ENCODE measurements at regions not wholly inside any gene's neighbourhood (a gene's known extent, or its start where the extent isn't known, plus 50 kb on each side); places are given as distances from the start of the nearest gene placed in this dataset.

DNA sequence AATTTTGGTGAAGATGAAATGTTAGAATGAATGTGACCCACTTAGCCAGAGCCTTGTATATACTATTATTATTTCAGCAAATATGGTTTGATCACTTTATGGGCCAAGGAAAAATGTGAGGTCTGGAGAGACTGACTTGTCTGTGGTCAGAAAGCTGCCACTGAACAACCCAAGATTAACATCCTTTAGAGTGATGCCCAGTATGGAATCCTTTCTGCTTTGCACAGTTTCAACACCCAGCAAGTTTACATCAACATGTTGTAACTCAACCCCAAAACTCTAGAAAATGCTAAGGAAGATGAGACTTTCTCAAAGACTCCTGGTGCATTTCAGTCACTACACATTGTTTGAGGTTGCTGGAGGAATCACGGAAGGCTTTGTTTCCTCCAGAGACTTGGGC is 107.7 kb downstream of the SNX19 start:
- intact Hi-C loops (cut with DNase I) = no loop called here
- Histone ChIP-seq H3K4me3 (no peak overlapping the region), H3K27ac (no peak overlapping the region), H3K36me3 (no peaks in the 10 kb centered on the region), H3K27me3 (no peaks in the 10 kb centered on the region), H3K9me3 (no peaks in the 10 kb centered on the region), H3K4me1 (no peaks in the 10 kb centered on the region)
- DNase-seq = no peak
- no peak for ATAC-seq
- TF ChIP-seq, protein P1, sequence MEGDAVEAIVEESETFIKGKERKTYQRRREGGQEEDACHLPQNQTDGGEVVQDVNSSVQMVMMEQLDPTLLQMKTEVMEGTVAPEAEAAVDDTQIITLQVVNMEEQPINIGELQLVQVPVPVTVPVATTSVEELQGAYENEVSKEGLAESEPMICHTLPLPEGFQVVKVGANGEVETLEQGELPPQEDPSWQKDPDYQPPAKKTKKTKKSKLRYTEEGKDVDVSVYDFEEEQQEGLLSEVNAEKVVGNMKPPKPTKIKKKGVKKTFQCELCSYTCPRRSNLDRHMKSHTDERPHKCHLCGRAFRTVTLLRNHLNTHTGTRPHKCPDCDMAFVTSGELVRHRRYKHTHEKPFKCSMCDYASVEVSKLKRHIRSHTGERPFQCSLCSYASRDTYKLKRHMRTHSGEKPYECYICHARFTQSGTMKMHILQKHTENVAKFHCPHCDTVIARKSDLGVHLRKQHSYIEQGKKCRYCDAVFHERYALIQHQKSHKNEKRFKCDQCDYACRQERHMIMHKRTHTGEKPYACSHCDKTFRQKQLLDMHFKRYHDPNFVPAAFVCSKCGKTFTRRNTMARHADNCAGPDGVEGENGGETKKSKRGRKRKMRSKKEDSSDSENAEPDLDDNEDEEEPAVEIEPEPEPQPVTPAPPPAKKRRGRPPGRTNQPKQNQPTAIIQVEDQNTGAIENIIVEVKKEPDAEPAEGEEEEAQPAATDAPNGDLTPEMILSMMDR (IDR thresholded peaks at IDR 0.05) = no peak

DNA sequence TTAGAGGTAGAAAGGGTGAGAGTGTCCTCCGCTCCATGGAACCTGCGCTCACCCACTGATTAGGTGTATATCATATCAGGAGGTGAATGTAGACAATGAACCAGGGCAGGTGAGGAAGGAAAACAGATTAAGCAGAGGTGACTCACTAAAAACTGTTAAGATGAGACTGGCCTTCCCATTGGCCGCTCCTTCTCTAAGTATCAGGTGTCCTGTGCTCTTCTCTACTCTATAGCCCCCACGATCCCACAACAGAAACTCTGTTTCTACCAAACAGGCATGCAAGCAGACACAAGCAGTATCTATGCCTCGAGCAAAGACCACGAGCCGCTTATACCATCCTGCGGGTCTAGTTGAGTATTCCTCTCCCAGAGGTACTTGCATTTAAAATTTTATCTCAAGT is 103.1 kb downstream of the SNX19 start:
- Histone ChIP-seq H3K27me3 (no peaks in the 10 kb centered on the region), H3K9me3 (no peaks in the 10 kb centered on the region), H3K4me3 (no peak overlapping the region), H3K36me3 (no peaks in the 10 kb centered on the region), H3K4me1 (no peaks in the 10 kb centered on the region), H3K27ac (no peak overlapping the region)
- ATAC-seq = no peak
- TF ChIP-seq, protein P1 (IDR thresholded peaks at IDR 0.05) = no peak
- DNase-seq = no peak
- intact Hi-C loops (cut with DNase I) = no loop called here

DNA sequence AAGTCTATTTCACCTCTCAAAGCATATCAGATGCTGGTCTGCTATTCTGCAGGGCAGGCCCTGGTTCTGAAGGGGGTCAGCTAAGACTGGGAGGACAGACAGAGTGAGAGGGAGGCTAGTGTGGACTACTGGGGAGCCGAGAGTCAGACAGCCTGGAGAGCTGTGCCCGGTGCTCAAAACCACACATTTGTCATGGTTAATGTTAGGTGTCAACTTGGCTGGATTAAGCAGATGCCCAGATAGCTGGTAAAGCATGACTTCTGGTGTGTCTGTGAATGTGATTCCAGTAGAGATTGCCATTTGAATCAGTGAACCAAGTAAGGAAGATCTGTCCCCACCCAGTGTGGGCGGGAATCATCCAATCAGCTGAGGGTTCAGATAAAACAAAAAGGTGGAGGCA is 102.6 kb downstream of the SNX19 start:
- Histone ChIP-seq H3K4me3 (no peak overlapping the region), H3K4me1 (no peaks in the 10 kb centered on the region), H3K27ac (no peak overlapping the region), H3K36me3 (no peaks in the 10 kb centered on the region), H3K9me3 (no peaks in the 10 kb centered on the region), H3K27me3 (no peaks in the 10 kb centered on the region)
- ATAC-seq = no peak
- intact Hi-C loops (cut with DNase I) = no loop called here
- TF ChIP-seq, protein P1 (IDR thresholded peaks at IDR 0.05) = no peak
- no peak for DNase-seq

DNA sequence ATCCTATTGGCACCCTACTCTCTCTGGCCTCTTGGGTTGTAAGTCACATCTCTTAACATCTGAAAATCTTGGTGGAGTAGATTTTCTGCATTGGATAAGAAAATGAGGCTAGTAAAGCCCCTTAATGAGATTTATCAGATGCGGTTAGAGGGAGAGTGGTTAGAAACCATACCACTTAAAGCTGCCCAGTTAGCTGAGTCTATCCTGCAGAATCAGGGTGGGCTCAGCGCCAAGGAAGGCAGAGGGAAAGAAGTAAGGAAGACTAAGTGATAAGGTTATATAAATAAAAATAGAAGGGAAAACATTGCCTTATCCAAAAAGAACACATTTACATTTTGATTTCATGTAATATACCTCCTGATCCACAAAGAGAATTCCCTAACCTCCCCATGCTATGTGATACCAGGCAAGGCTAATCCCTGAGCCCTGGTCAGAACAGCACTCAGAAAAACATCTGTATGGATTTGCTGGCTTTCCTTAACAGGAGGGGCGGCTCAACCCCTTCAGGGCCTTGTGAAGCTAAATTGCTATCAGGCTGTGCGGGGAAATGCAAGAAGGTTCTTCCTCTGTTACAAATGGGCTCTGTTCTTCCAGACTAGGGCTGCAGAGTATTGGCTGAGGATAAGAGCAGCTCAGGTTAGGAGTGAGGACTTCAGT is 101.7 kb downstream of the SNX19 start:
- ATAC-seq (no peak), DNase-seq (no peak)
- Histone ChIP-seq H3K27ac (no peak overlapping the region), H3K9me3 (no peaks in the 10 kb centered on the region), H3K36me3 (no peaks in the 10 kb centered on the region), H3K4me3 (no peak overlapping the region), H3K27me3 (no peaks in the 10 kb centered on the region), H3K4me1 (no peaks in the 10 kb centered on the region)
- TF ChIP-seq, protein P1 (IDR thresholded peaks at IDR 0.05) = no peak
- intact Hi-C loops (cut with DNase I) = no loop called here

DNA sequence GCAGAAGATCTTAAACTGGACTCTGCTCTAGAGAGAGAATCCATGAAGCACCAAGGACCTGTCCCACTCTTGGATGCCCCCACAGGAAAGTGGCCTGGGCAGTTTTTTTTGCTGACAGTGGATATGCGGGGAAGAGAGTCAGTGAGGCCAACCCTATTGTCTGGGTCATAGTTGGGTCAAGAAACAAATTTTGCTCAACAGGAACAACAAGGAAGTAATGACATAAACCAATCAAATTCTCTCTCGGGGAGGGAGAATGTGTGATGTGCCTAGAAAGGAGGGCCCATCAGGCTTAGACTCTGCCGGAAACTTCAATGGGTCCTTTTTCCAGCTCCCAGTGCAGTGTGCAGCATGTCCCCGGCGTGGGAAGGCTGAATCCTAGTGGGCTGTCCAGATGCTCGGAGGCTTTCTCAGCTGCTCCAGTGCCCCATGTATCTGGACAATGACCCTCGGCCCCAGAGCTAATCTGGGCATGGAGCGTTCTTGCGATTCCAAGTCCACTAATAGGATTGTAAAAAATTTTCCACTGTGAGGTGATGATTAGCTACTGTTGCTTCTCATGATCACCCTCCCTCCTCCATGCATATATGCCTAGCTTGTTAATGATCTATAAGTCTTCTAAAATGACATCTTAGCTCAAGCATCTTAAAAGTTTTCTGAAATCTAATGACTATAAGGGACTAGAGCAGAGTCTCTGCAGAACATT is 101.0 kb downstream of the SNX19 start:
- H3K4me1 ChIP-seq = no peaks in the 10 kb centered on the region
- no peaks in the 10 kb centered on the region for H3K36me3 ChIP-seq
- DNase-seq (no peak), ATAC-seq (no peak)
- intact Hi-C loops (cut with DNase I) = no loop called here
- H3K9me3 ChIP-seq = no peaks in the 10 kb centered on the region
- no peaks in the 10 kb centered on the region for H3K27me3 ChIP-seq
- H3K27ac ChIP-seq = no peak overlapping the region
- no peak overlapping the region for H3K4me3 ChIP-seq
- TF ChIP-seq, protein P1 (IDR thresholded peaks at IDR 0.05) = no peak
